ENCODE measurements at regions not wholly inside any gene's neighbourhood (a gene's known extent, or its start where the extent isn't known, plus 50 kb on each side); places are given as distances from the start of the nearest gene placed in this dataset.

DNA sequence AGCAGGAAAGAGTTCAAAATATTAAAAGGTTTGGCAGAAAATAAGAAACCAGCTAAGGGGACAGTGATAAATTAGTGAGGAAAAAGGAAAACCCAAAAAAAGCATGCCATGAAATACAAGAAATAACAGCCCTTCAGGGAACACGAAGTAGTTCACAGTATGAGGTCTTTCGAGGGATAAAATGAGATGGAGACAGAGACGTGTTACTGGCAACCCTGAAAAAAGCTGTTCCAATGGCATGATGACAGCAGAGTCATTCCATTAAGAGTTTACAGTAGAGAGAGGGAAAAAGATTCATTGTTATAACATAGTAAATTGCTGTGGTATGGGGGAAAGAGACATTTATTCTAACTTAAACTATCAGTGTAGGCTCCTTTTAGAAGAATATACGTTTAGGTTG, 391.2 kb downstream of the ANKRD7 start:
- Mint-ChIP-seq H3K27me3 (no peaks in the 10 kb centered on the region), H3K27ac (no peak overlapping the region), H3K36me3 (ENCODE audit: insufficient read depth) (no peaks in the 10 kb centered on the region), H3K4me1 (ENCODE audit: low read depth) (no peaks in the 10 kb centered on the region), H3K9me3 (ENCODE audit: low read depth) (peaks cover 3% of the 10 kb centered on the region), H3K4me3 (ENCODE audit: low read depth) (no peak overlapping the region)
- DNase-seq (ENCODE audit: low spot score, unreplicated experiment), result no peak
- TF ChIP-seq, protein P1, sequence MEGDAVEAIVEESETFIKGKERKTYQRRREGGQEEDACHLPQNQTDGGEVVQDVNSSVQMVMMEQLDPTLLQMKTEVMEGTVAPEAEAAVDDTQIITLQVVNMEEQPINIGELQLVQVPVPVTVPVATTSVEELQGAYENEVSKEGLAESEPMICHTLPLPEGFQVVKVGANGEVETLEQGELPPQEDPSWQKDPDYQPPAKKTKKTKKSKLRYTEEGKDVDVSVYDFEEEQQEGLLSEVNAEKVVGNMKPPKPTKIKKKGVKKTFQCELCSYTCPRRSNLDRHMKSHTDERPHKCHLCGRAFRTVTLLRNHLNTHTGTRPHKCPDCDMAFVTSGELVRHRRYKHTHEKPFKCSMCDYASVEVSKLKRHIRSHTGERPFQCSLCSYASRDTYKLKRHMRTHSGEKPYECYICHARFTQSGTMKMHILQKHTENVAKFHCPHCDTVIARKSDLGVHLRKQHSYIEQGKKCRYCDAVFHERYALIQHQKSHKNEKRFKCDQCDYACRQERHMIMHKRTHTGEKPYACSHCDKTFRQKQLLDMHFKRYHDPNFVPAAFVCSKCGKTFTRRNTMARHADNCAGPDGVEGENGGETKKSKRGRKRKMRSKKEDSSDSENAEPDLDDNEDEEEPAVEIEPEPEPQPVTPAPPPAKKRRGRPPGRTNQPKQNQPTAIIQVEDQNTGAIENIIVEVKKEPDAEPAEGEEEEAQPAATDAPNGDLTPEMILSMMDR (IDR thresholded peaks at IDR 0.05; ENCODE audit: unreplicated experiment), result no peak

DNA sequence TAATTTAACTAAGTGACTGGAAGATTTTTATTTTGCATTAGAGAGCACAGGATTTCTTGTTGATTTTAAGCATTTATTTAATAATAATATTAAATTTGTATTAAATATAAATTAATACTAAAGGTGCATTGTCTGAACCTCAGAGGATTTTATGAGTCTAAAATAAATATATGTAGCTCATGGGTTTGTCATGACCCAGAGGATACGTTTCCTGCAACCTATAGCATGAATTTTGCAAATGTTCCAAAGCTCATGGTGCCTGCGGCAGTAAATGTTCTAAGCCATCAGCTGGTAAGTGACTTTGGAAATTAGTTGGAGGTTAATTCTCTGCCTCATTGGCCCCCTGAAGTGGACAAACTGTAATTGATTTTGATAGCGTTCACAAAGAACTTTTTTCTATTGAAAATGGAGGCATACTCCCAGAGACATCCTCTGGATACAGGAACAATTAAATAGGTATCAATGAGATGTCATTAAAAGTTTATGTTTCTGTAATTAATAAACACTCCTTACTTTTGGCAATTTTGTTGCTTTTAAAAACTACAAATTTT, 397.4 kb downstream of the ANKRD7 start:
- Mint-ChIP-seq H3K4me3 (ENCODE audit: low read depth) (no peak overlapping the region), H3K36me3 (ENCODE audit: insufficient read depth) (no peaks in the 10 kb centered on the region), H3K27ac (no peak overlapping the region), H3K4me1 (ENCODE audit: low read depth) (no peaks in the 10 kb centered on the region), H3K9me3 (ENCODE audit: low read depth) (peaks cover 2% of the 10 kb centered on the region), H3K27me3 (no peaks in the 10 kb centered on the region)
- no peak for DNase-seq (ENCODE audit: low spot score, unreplicated experiment)
- TF ChIP-seq, protein P1 (IDR thresholded peaks at IDR 0.05; ENCODE audit: unreplicated experiment), result no peak

DNA sequence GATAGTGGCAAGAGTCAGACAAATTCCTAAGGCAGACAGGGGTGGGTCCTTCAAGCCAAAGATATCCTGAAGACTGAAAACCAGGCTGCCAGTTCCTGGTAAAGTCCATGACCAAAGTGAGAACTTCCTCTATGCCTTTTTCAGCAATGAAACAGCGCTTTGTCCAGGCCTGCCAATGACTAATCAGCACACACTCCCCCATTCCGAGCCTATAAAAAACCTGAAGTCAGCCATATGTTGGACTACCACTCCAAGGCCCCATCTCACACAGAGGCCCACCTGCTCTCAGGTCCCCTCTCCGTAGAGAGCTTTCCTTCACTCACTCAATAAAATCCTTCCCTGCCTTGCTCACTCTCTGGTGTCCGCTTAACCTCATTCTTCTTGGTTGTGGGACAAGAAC, 402.2 kb downstream of the ANKRD7 start:
- no peaks in the 10 kb centered on the region for H3K36me3 Mint-ChIP-seq (ENCODE audit: insufficient read depth)
- no peaks in the 10 kb centered on the region for H3K4me1 Mint-ChIP-seq (ENCODE audit: low read depth)
- TF ChIP-seq, protein P1 (IDR thresholded peaks at IDR 0.05; ENCODE audit: unreplicated experiment), result no peak
- H3K27ac Mint-ChIP-seq, result no peak overlapping the region
- H3K4me3 Mint-ChIP-seq (ENCODE audit: low read depth), result no peak overlapping the region
- no peaks in the 10 kb centered on the region for H3K27me3 Mint-ChIP-seq
- H3K9me3 Mint-ChIP-seq (ENCODE audit: low read depth), result peaks cover 6% of the 10 kb centered on the region
- DNase-seq (ENCODE audit: low spot score, unreplicated experiment), result no peak

DNA sequence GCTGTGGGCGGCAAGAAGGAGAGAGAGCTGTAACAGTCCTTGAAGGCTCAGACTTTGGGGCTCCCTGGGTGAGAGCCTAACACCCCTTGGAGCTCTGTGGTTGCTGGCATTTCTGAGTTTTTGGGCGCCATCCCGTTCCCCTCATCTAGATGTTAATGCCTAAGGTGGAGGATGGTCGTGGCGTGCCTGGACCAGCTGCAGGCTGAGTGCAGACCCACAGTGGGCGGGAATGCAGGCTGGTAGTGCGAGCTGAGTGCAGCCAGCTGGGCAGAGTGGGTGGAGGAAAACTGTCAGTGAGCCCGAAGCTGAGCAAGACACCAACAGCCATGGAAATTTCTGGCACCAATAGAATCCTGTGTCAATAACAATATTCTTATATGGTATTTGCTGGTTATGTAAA, 403.0 kb downstream of the ANKRD7 start:
- no peaks in the 10 kb centered on the region for H3K36me3 Mint-ChIP-seq (ENCODE audit: insufficient read depth)
- H3K27ac Mint-ChIP-seq, result no peak overlapping the region
- no peaks in the 10 kb centered on the region for H3K27me3 Mint-ChIP-seq
- H3K4me1 Mint-ChIP-seq (ENCODE audit: low read depth), result no peaks in the 10 kb centered on the region
- no peak overlapping the region for H3K4me3 Mint-ChIP-seq (ENCODE audit: low read depth)
- TF ChIP-seq, protein P1 (IDR thresholded peaks at IDR 0.05; ENCODE audit: unreplicated experiment), result no peak
- no peak for DNase-seq (ENCODE audit: low spot score, unreplicated experiment)
- H3K9me3 Mint-ChIP-seq (ENCODE audit: low read depth), result peaks cover 6% of the 10 kb centered on the region

DNA sequence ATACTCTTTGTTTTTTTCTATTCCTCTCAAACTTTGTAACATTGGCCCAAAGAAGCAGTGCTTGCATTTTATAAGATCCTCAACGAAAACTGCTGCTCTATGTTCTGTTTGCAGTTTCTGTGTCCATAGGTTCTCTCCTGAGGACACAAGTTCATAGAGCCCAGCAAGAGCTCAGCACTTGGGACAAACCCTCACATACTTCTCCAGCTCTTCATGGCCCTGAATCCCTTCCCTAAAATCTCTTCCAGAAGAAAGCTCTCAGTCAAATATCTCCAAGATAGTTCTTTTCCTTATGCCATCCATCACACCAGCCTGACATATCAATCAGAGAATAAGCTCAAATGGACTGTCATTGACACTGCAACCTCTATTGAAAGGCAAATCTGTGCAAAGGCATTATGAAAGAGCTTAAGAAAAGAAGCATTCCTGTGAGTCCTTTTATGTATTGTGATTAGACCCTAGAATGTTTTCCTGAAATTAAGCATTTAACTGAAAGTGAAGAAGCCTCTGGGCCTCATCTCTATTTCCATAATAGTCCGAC, 405.5 kb downstream of the ANKRD7 start:
- Mint-ChIP-seq H3K27me3 (no peaks in the 10 kb centered on the region), H3K4me1 (ENCODE audit: low read depth) (no peaks in the 10 kb centered on the region), H3K4me3 (ENCODE audit: low read depth) (no peak overlapping the region), H3K27ac (no peak overlapping the region), H3K9me3 (ENCODE audit: low read depth) (peaks cover 6% of the 10 kb centered on the region), H3K36me3 (ENCODE audit: insufficient read depth) (no peaks in the 10 kb centered on the region)
- no peak for DNase-seq (ENCODE audit: low spot score, unreplicated experiment)
- TF ChIP-seq, protein P1 (IDR thresholded peaks at IDR 0.05; ENCODE audit: unreplicated experiment), result no peak
